ENCODE measurements at regions not wholly inside any gene's neighbourhood (a gene's known extent, or its start where the extent isn't known, plus 50 kb on each side); places are given as distances from the start of the nearest gene placed in this dataset.

DNA sequence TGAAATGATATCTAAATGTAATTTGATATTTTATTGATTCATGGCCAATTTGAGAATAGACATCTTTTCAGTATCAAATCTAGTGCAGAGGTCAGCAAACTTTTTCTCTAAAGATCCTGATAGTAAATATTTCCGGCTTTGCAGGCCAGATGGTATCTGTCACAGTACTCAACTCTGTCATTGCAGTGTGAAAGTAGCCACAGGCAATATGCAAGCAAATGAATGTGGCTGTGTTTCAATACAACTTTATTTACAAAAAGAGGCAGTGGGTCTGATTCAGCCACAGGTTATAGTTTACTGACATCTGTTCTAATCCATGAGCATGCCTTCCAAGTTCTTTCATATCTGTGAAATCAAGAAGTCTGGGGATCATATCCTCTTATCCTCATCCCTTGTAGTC is 221.2 kb downstream of the PRDM2 start:
- no peaks in the 10 kb centered on the region for H3K36me3 ChIP-seq
- no peaks in the 10 kb centered on the region for H3K9me3 ChIP-seq
- TF ChIP-seq POLR2AphosphoS5 (IDR thresholded peaks at IDR 0.05) (no peak), POLR2A (IDR thresholded peaks at IDR 0.05) (no peak), EP300 (IDR thresholded peaks at IDR 0.05) (no peak)
- TF ChIP-seq, protein P1, sequence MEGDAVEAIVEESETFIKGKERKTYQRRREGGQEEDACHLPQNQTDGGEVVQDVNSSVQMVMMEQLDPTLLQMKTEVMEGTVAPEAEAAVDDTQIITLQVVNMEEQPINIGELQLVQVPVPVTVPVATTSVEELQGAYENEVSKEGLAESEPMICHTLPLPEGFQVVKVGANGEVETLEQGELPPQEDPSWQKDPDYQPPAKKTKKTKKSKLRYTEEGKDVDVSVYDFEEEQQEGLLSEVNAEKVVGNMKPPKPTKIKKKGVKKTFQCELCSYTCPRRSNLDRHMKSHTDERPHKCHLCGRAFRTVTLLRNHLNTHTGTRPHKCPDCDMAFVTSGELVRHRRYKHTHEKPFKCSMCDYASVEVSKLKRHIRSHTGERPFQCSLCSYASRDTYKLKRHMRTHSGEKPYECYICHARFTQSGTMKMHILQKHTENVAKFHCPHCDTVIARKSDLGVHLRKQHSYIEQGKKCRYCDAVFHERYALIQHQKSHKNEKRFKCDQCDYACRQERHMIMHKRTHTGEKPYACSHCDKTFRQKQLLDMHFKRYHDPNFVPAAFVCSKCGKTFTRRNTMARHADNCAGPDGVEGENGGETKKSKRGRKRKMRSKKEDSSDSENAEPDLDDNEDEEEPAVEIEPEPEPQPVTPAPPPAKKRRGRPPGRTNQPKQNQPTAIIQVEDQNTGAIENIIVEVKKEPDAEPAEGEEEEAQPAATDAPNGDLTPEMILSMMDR (IDR thresholded peaks at IDR 0.05) = no peak
- no peak for DNase-seq (ENCODE audit: low spot score in 2 of 2)
- no peaks in the 10 kb centered on the region for H3K27me3 ChIP-seq
- 50% methylated on average over 1 of the region's 1 CpG for WGBS
- no peak overlapping the region for H3K4me3 ChIP-seq
- H3K27ac ChIP-seq = no peak overlapping the region
- no peaks in the 10 kb centered on the region for H3K4me1 ChIP-seq

DNA sequence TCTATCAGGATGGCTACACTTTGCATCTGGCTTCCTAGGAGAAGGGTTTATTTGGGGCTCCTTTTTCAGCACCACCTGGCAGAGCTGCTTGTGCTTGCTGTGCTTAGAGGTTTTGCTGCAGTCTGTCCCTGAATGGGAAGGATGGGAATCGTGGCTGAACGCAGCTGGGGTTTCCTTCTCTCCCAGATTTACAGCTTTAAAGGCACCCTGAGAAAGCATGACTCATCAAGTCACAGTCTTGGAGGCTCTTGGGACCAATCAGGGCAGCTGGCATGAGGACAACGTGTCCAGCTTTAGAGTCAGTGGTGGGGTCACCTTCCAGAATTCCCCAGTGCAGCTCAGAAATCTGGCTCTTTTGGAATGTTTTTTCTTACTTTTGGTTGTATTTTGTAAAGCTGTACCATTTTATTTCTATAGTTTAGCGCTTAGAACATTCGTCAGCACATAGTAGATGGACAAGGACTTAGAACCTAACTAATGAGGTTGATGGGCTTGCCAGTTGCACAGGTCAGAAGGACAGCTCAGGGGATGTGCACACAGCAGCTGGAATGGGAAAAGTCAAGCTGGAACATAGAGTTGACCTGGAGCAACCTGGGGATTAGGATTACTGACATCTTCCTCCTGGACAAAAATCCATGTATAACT is 222.6 kb downstream of the PRDM2 start:
- H3K27me3 ChIP-seq = no peaks in the 10 kb centered on the region
- H3K36me3 ChIP-seq = no peaks in the 10 kb centered on the region
- DNase-seq (ENCODE audit: low spot score in 2 of 2) = no peak
- no peaks in the 10 kb centered on the region for H3K4me1 ChIP-seq
- H3K27ac ChIP-seq = no peak overlapping the region
- 72% methylated on average over 5 of the region's 5 CpGs for WGBS
- no peaks in the 10 kb centered on the region for H3K9me3 ChIP-seq
- H3K4me3 ChIP-seq = no peak overlapping the region
- TF ChIP-seq POLR2A (IDR thresholded peaks at IDR 0.05) (no peak), POLR2AphosphoS5 (IDR thresholded peaks at IDR 0.05) (no peak), EP300 (IDR thresholded peaks at IDR 0.05) (no peak)
- TF ChIP-seq, protein P1 (IDR thresholded peaks at IDR 0.05) = no peak

DNA sequence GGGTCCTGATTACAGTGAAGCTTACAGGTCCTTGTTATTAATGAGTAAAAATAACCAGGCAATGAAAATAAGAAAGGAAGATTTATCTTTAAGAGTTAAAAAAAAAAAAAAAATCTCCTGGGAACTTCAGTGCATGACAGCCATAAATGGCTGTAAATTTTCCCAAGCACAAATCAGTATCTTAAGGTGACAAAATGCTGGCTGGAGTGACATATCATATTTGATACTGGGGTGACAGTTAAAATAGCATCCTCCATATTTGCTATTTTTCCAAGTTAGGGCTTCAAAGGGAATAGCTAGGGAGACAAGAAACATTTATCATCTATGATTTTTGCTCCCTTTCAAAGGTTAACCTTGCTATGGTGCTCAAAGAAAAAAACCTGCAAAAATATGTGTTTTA is 226.6 kb downstream of the PRDM2 start:
- Histone ChIP-seq H3K27ac (no peak overlapping the region), H3K4me3 (no peak overlapping the region), H3K36me3 (no peaks in the 10 kb centered on the region), H3K27me3 (no peaks in the 10 kb centered on the region), H3K9me3 (no peaks in the 10 kb centered on the region), H3K4me1 (no peaks in the 10 kb centered on the region)
- no peak for DNase-seq (ENCODE audit: low spot score in 2 of 2)
- no peak for TF ChIP-seq POLR2AphosphoS5 (IDR thresholded peaks at IDR 0.05)

DNA sequence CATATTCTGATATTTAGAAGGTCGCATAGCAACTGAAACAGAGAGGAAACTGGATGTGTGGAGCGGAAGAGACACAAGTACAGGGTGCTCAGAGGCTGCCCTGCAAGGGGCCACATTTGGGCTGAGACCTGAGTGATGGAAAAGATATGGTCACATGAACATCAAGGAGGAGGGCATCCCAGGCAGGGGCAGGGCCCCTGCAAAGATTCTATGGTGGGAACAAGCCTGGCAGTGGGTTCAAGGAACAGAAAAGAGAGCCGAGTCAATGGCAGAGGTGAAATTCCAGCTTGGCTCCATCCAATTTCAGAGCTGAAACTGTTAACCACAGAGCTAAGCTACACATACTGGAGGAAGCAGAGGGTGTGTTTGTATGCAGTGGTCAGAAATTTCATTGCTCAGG is 227.7 kb downstream of the PRDM2 start:
- H3K27me3 ChIP-seq = no peaks in the 10 kb centered on the region
- 89% methylated on average over 3 of the region's 3 CpGs for WGBS
- no peaks in the 10 kb centered on the region for H3K4me1 ChIP-seq
- no peak overlapping the region for H3K4me3 ChIP-seq
- H3K27ac ChIP-seq = no peak overlapping the region
- H3K9me3 ChIP-seq = no peaks in the 10 kb centered on the region
- DNase-seq (ENCODE audit: low spot score in 2 of 2) = no peak
- H3K36me3 ChIP-seq = no peaks in the 10 kb centered on the region
- TF ChIP-seq POLR2A (IDR thresholded peaks at IDR 0.05) (no peak), EP300 (IDR thresholded peaks at IDR 0.05) (no peak), POLR2AphosphoS5 (IDR thresholded peaks at IDR 0.05) (no peak)
- TF ChIP-seq, protein P1 (IDR thresholded peaks at IDR 0.05) = no peak

DNA sequence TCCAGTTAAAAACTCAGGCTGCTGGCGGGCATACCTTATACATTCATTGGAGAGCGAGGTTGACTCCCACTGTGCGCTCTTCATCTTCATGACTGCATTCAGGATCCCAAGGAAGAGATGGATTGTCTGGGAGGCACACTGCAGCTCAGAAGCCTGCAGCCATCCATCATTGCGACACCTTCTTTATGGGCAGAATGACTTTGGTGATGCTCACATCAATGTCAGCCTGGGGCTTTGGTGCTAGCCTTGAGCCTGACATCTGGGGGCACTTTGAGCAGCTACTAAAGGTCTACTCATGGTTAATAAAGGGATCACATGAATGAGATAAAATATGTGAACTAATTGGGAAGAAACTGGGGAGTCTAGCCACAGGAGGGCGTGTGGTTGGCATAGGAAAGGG is 229.3 kb downstream of the PRDM2 start:
- H3K4me1 ChIP-seq = no peaks in the 10 kb centered on the region
- H3K4me3 ChIP-seq = no peak overlapping the region
- H3K9me3 ChIP-seq = no peaks in the 10 kb centered on the region
- TF ChIP-seq POLR2A (IDR thresholded peaks at IDR 0.05) (no peak), POLR2AphosphoS5 (IDR thresholded peaks at IDR 0.05) (no peak), EP300 (IDR thresholded peaks at IDR 0.05) (no peak)
- TF ChIP-seq, protein P1 (IDR thresholded peaks at IDR 0.05) = no peak
- no peaks in the 10 kb centered on the region for H3K27me3 ChIP-seq
- 82% methylated on average over 4 of the region's 5 CpGs for whole genome bisulfite sequencing
- no peak for DNase-seq (ENCODE audit: low spot score in 2 of 2)
- no peaks in the 10 kb centered on the region for H3K36me3 ChIP-seq
- no peak overlapping the region for H3K27ac ChIP-seq

DNA sequence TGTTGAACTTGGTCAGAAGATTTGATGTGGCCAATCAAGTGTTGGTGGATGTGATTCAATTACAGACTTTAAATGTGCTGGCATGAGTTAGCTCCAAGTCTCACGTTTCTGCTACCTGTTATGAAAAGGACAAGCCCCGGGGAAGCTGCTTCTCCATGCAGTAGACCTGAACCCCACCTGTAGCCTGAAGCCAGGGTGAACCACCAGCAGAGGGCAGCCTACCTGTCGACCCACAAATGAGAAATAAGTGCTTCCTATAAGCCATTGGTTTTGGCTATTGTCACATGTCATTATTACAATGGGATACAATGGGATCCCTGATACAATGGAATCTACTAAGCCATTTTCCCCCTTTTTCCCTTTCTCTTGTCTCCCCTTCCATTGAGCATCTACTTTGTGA is 230.2 kb downstream of the PRDM2 start:
- TF ChIP-seq POLR2AphosphoS5 (IDR thresholded peaks at IDR 0.05) (no peak), EP300 (IDR thresholded peaks at IDR 0.05) (no peak), POLR2A (IDR thresholded peaks at IDR 0.05) (no peak)
- TF ChIP-seq, protein P1 (IDR thresholded peaks at IDR 0.05) = no peak
- 33% methylated on average over 3 of the region's 3 CpGs for WGBS
- Histone ChIP-seq H3K4me3 (no peak overlapping the region), H3K36me3 (no peaks in the 10 kb centered on the region), H3K9me3 (no peaks in the 10 kb centered on the region), H3K27ac (no peak overlapping the region), H3K4me1 (no peaks in the 10 kb centered on the region), H3K27me3 (no peaks in the 10 kb centered on the region)
- DNase-seq (ENCODE audit: low spot score in 2 of 2) = no peak
